Activated naive CD8-positive, alpha-beta T cell treated with anti-CD3 and anti-CD28 coated beads, Interleukin-2, amount 10 ng/mL, durations not matched to agents 7 days and 5 days (primary cell): ENCODE measurements at regions not wholly inside any gene's neighbourhood (a gene's known extent, or its start where the extent isn't known, plus 50 kb on each side); places are given as distances from the start of the nearest gene placed in this dataset.

Source experiments
- ATAC-seq: fragments of 150-1000 bp; cut with Tn5 transposase; one replicate; pipeline ENCODE4 v1.10.0; 2021; ENCODE audit warnings: low read depth, moderate library complexity
- POLR2A ChIA-PET: fragments of 350-600 bp; sonication (Branson Sonifier 250); formaldehyde crosslinking; loops from one replicate; lab custom pipeline; 2021; ENCODE audit warnings: antibody characterized with exemption; lab: Charles Lee
- DNase-seq: peaks from one replicate; pipeline ENCODE4 v3.0.0; 2021
- H3K27ac Mint-ChIP-seq: one replicate; pipeline ENCODE4 v1.8.0; 2022; ENCODE audit warnings: mild to moderate bottlenecking, mixed read lengths
- H3K27me3 Mint-ChIP-seq: one replicate; pipeline ENCODE4 v1.8.0; 2022; ENCODE audit warnings: mild to moderate bottlenecking, moderate library complexity, mixed read lengths
- H3K36me3 Mint-ChIP-seq: one replicate; pipeline ENCODE4 v1.8.0; 2021; ENCODE audit warnings: mild to moderate bottlenecking, mixed read lengths
- H3K4me1 Mint-ChIP-seq: one replicate; pipeline ENCODE4 v1.8.0; 2021; ENCODE audit warnings: mixed read lengths
- H3K4me3 Mint-ChIP-seq: one replicate; pipeline ENCODE4 v1.8.0; 2022; ENCODE audit warnings: mild to moderate bottlenecking, moderate library complexity, mixed read lengths
- H3K9me3 Mint-ChIP-seq: one replicate; pipeline ENCODE4 v1.8.0; 2021; ENCODE audit warnings: mixed read lengths

- peaks cover 7% of the 10 kb centered on the region for H3K27me3 Mint-ChIP-seq
- H3K4me3 Mint-ChIP-seq, result no peak overlapping the region
- H3K9me3 Mint-ChIP-seq, result no peaks in the 10 kb centered on the region
- POLR2A ChIA-PET, result no interaction called here
- no peaks in the 10 kb centered on the region for H3K36me3 Mint-ChIP-seq
- H3K4me1 Mint-ChIP-seq, result no peaks in the 10 kb centered on the region
- H3K27ac Mint-ChIP-seq, result no peak overlapping the region
- DNase-seq (no peak), ATAC-seq (no peak)
Observed at GRCh38 chr15:38876211-38876610, 311.6 kb upstream of the RASGRP1 start.

GRCh38 chr15:38876621-38877020 is 312.0 kb upstream of the RASGRP1 start:
- Mint-ChIP-seq H3K27me3 (peaks cover 7% of the 10 kb centered on the region), H3K27ac (no peak overlapping the region), H3K4me3 (no peak overlapping the region), H3K4me1 (no peaks in the 10 kb centered on the region), H3K36me3 (no peaks in the 10 kb centered on the region), H3K9me3 (no peaks in the 10 kb centered on the region)
- DNase-seq (no peak), ATAC-seq (no peak)
- POLR2A ChIA-PET, result no interaction called here

GRCh38 chr15:38877471-38877870 is 312.9 kb upstream of the RASGRP1 start:
- Mint-ChIP-seq H3K36me3 (no peaks in the 10 kb centered on the region), H3K27me3 (peaks cover 14% of the 10 kb centered on the region), H3K9me3 (no peaks in the 10 kb centered on the region), H3K27ac (no peak overlapping the region), H3K4me3 (no peak overlapping the region), H3K4me1 (no peaks in the 10 kb centered on the region)
- POLR2A ChIA-PET, result no interaction called here
- ATAC-seq (no peak), DNase-seq (no peak)

GRCh38 chr15:38878026-38878425 is 313.4 kb upstream of the RASGRP1 start:
- no peaks in the 10 kb centered on the region for H3K36me3 Mint-ChIP-seq
- ATAC-seq (no peak), DNase-seq (no peak)
- POLR2A ChIA-PET, result no interaction called here
- H3K27ac Mint-ChIP-seq, result no peak overlapping the region
- H3K27me3 Mint-ChIP-seq, result peaks cover 14% of the 10 kb centered on the region
- H3K4me3 Mint-ChIP-seq, result no peak overlapping the region
- no peaks in the 10 kb centered on the region for H3K9me3 Mint-ChIP-seq
- no peaks in the 10 kb centered on the region for H3K4me1 Mint-ChIP-seq

- H3K4me1 Mint-ChIP-seq, result peaks cover 1% of the 10 kb centered on the region
- DNase-seq (no peak), ATAC-seq (no peak)
- H3K4me3 Mint-ChIP-seq, result no peak overlapping the region
- POLR2A ChIA-PET, result no interaction called here
- no peaks in the 10 kb centered on the region for H3K9me3 Mint-ChIP-seq
- H3K27ac Mint-ChIP-seq, result no peak overlapping the region
- no peaks in the 10 kb centered on the region for H3K36me3 Mint-ChIP-seq
- H3K27me3 Mint-ChIP-seq, result peaks cover 14% of the 10 kb centered on the region
Observed at GRCh38 chr15:38878926-38879325, 314.3 kb upstream of the RASGRP1 start.

- H3K27ac Mint-ChIP-seq, result no peak overlapping the region
- H3K4me3 Mint-ChIP-seq, result no peak overlapping the region
- DNase-seq (no peak), ATAC-seq (no peak)
- peaks cover 16% of the 10 kb centered on the region for H3K27me3 Mint-ChIP-seq
- POLR2A ChIA-PET, result no interaction called here
- H3K9me3 Mint-ChIP-seq, result no peaks in the 10 kb centered on the region
- no peaks in the 10 kb centered on the region for H3K36me3 Mint-ChIP-seq
- H3K4me1 Mint-ChIP-seq, result peaks cover 4% of the 10 kb centered on the region
Observed at GRCh38 chr15:38879909-38880471, 315.4 kb upstream of the RASGRP1 start.

- POLR2A ChIA-PET, result no interaction called here
- H3K9me3 Mint-ChIP-seq, result no peaks in the 10 kb centered on the region
- DNase-seq, result no peak
- H3K4me1 Mint-ChIP-seq, result peaks cover 4% of the 10 kb centered on the region
- peaks cover 22% of the 10 kb centered on the region for H3K27me3 Mint-ChIP-seq
- no peaks in the 10 kb centered on the region for H3K36me3 Mint-ChIP-seq
- ATAC-seq, result no peak
- no peak overlapping the region for H3K4me3 Mint-ChIP-seq
- H3K27ac Mint-ChIP-seq, result no peak overlapping the region
Observed at GRCh38 chr15:38882221-38882620, 317.6 kb upstream of the RASGRP1 start.

- Mint-ChIP-seq H3K27ac (no peak overlapping the region), H3K27me3 (peaks cover 18% of the 10 kb centered on the region), H3K36me3 (no peaks in the 10 kb centered on the region), H3K9me3 (no peaks in the 10 kb centered on the region), H3K4me3 (no peak overlapping the region), H3K4me1 (peaks cover 4% of the 10 kb centered on the region)
- DNase-seq (no peak), ATAC-seq (no peak)
- POLR2A ChIA-PET, result interaction anchor here (0.6 kb wide), 1 partner anchor 17 kb away, joined by 3 read pairs; no protein-coding TSS in a partner anchor
Observed at GRCh38 chr15:38883987-38884386, 319.4 kb upstream of the RASGRP1 start.

GRCh38 chr15:38885001-38885400 is 320.4 kb upstream of the RASGRP1 start:
- Mint-ChIP-seq H3K27ac (no peak overlapping the region), H3K4me3 (no peak overlapping the region), H3K36me3 (no peaks in the 10 kb centered on the region), H3K27me3 (peaks cover 18% of the 10 kb centered on the region), H3K9me3 (no peaks in the 10 kb centered on the region), H3K4me1 (peaks cover 4% of the 10 kb centered on the region)
- no peak for ATAC-seq
- DNase-seq, result no peak
- POLR2A ChIA-PET, result no interaction called here

GRCh38 chr15:38885471-38885952 is 320.9 kb upstream of the RASGRP1 start:
- Mint-ChIP-seq H3K27ac (no peak overlapping the region), H3K9me3 (no peaks in the 10 kb centered on the region), H3K4me3 (no peak overlapping the region), H3K27me3 (peaks cover 16% of the 10 kb centered on the region), H3K4me1 (peaks cover 4% of the 10 kb centered on the region), H3K36me3 (no peaks in the 10 kb centered on the region)
- no peak for DNase-seq
- ATAC-seq, result no peak
- POLR2A ChIA-PET, result no interaction called here

- Mint-ChIP-seq H3K27me3 (peaks cover 17% of the 10 kb centered on the region), H3K36me3 (no peaks in the 10 kb centered on the region), H3K27ac (no peak overlapping the region), H3K4me1 (peaks cover 4% of the 10 kb centered on the region), H3K9me3 (no peaks in the 10 kb centered on the region), H3K4me3 (no peak overlapping the region)
- ATAC-seq (no peak), DNase-seq (no peak)
- POLR2A ChIA-PET, result no interaction called here
Observed at GRCh38 chr15:38886315-38887163, 321.9 kb upstream of the RASGRP1 start.

GRCh38 chr15:38888701-38889221 is 324.1 kb upstream of the RASGRP1 start:
- DNase-seq (no peak), ATAC-seq (no peak)
- H3K27ac Mint-ChIP-seq, result no peak overlapping the region
- H3K9me3 Mint-ChIP-seq, result no peaks in the 10 kb centered on the region
- no peaks in the 10 kb centered on the region for H3K36me3 Mint-ChIP-seq
- peaks cover 4% of the 10 kb centered on the region for H3K4me1 Mint-ChIP-seq
- H3K4me3 Mint-ChIP-seq, result no peak overlapping the region
- POLR2A ChIA-PET, result no interaction called here
- H3K27me3 Mint-ChIP-seq, result peaks cover 14% of the 10 kb centered on the region

- DNase-seq (no peak), ATAC-seq (no peak)
- POLR2A ChIA-PET, result interaction anchor here (0.6 kb wide), 1 partner anchor 134 kb away, joined by 3 read pairs; no protein-coding TSS in a partner anchor
- Mint-ChIP-seq H3K27me3 (peaks cover 16% of the 10 kb centered on the region), H3K27ac (no peak overlapping the region), H3K4me1 (no peaks in the 10 kb centered on the region), H3K9me3 (no peaks in the 10 kb centered on the region), H3K4me3 (no peak overlapping the region), H3K36me3 (no peaks in the 10 kb centered on the region)
Observed at GRCh38 chr15:38890194-38890593, 325.6 kb upstream of the RASGRP1 start.

- POLR2A ChIA-PET, result no interaction called here
- ATAC-seq, result no peak
- Mint-ChIP-seq H3K4me1 (no peaks in the 10 kb centered on the region), H3K4me3 (no peak overlapping the region), H3K36me3 (no peaks in the 10 kb centered on the region), H3K27me3 (peaks cover 11% of the 10 kb centered on the region), H3K27ac (no peak overlapping the region), H3K9me3 (no peaks in the 10 kb centered on the region)
- DNase-seq, result no peak
Observed at GRCh38 chr15:38893925-38894242, 329.3 kb upstream of the RASGRP1 start.
